PC-3 (cell line): ENCODE measurements at regions not wholly inside any gene's neighbourhood (a gene's known extent, or its start where the extent isn't known, plus 50 kb on each side); places are given as distances from the start of the nearest gene placed in this dataset.

Source experiments
- ATAC-seq: fragments of 200-7000 bp; cut with Tn5 transposase; 2 replicates; pipeline ENCODE4 v1.9.1; 2020; ENCODE audit warnings: mild to moderate bottlenecking, moderate library complexity
- BruUV-seq: library from RNA; stranded (reverse); fragments of 400-500 nt; replicated peaks from 2 replicates; lab custom pipeline; 2021; lab: Mats Ljungman, UMichigan
- CTCF ChIA-PET: fragments of 300-600 bp; sonication (Branson Sonifier 250); formaldehyde crosslinking; loops from one replicate; lab custom pipeline; 2022; ENCODE audit warnings: antibody characterized with exemption; lab: Charles Lee
- POLR2A ChIA-PET: fragments of 300-600 bp; sonication (Branson Sonifier 250); formaldehyde crosslinking; loops from one replicate; lab custom pipeline; 2022; ENCODE audit warnings: antibody characterized with exemption; ENCODE audit not compliant: unreplicated experiment; lab: Charles Lee
- DNase-seq: peaks from one replicate; pipeline ENCODE4 v3.0.0-alpha.2; 2015
- H2AFZ ChIP-seq: fragments of 300-600 bp; sonication (generic); 2 replicates; pipeline ENCODE4 v1.6.0; 2016; ENCODE audit warnings: antibody characterized with exemption, low read length
- H3F3A ChIP-seq: fragments of 300-600 bp; sonication (generic); one replicate; pipeline ENCODE4 v1.6.0; 2017; ENCODE audit warnings: antibody characterized with exemption, low read length, control low read depth, mild to moderate bottlenecking; ENCODE audit not compliant: unreplicated experiment
- H3K27ac ChIP-seq: fragments of 300-600 bp; sonication (generic); 2 replicates; pipeline ENCODE4 v1.5.1; 2016; ENCODE audit warnings: mild to moderate bottlenecking, low read length
- H3K27me3 ChIP-seq: fragments of 300-600 bp; sonication (generic); 2 replicates; pipeline ENCODE4 v1.6.1; 2016; ENCODE audit warnings: low read length, mixed read lengths
- H3K36me3 ChIP-seq: fragments of 300-600 bp; sonication (generic); 2 replicates; pipeline ENCODE4 v1.6.1; 2016; ENCODE audit warnings: low read depth, mixed run types, low read length, mixed read lengths
- H3K4me1 ChIP-seq: fragments of 300-600 bp; sonication (generic); 2 replicates; pipeline ENCODE4 v1.5.1; 2016; ENCODE audit warnings: low read length; ENCODE audit not compliant: insufficient read depth
- H3K4me2 ChIP-seq: fragments of 300-600 bp; sonication (generic); 2 replicates; pipeline ENCODE4 v1.6.0; 2016; ENCODE audit warnings: low read length
- H3K4me3 ChIP-seq: fragments of 300-600 bp; sonication (generic); 2 replicates; pipeline ENCODE4 v1.5.1; 2016; ENCODE audit warnings: mild to moderate bottlenecking, low read length, mixed read lengths
- H3K79me2 ChIP-seq: fragments of 300-600 bp; sonication (generic); 2 replicates; pipeline ENCODE4 v1.6.1; 2017; ENCODE audit warnings: low read length, mixed read lengths
- H3K9ac ChIP-seq: fragments of 300-600 bp; sonication (generic); 2 replicates; pipeline ENCODE4 v1.6.0; 2016; ENCODE audit warnings: mild to moderate bottlenecking, low read length
- H3K9me2 ChIP-seq: fragments of 300-600 bp; sonication (generic); replicated peaks from 2 replicates; pipeline ENCODE4 v1.6.1; 2016; ENCODE audit warnings: mixed run types, low read length, mixed read lengths
- H3K9me3 ChIP-seq: fragments of 300-600 bp; sonication (generic); 2 replicates; pipeline ENCODE4 v1.6.1; 2016; ENCODE audit warnings: low read length, mixed read lengths
- H4K20me1 ChIP-seq: fragments of 300-600 bp; sonication (generic); 2 replicates; pipeline ENCODE4 v1.6.1; 2016; ENCODE audit warnings: low read length, mixed read lengths
- CTCF ChIP-seq: fragments of 300-600 bp; sonication (generic); conservative IDR thresholded peaks from 2 replicates; pipeline ENCODE4 v1.5.1; 2017; ENCODE audit warnings: antibody characterized with exemption, low read depth, mild to moderate bottlenecking, low read length
- EZH2 ChIP-seq: fragments of 300-600 bp; sonication (generic); IDR thresholded peaks from one replicate; pipeline ENCODE4 v1.6.1; 2017; ENCODE audit warnings: antibody characterized with exemption, mild to moderate bottlenecking, low read length; ENCODE audit not compliant: unreplicated experiment
- EZH2phosphoT487 ChIP-seq: fragments of 300-600 bp; sonication (generic); IDR thresholded peaks from 2 replicates; pipeline ENCODE4 v1.6.1; 2018; ENCODE audit warnings: mild to moderate bottlenecking, antibody characterized with exemption, low read length, borderline replicate concordance
- intact Hi-C: fragments of 100-400 bp; cut with micrococcal nuclease; formaldehyde crosslinking; loops from 2 replicates; pipeline ENCODE4 v1.9.0; 2023

GRCh38 chr2:234310166-234310565 lies 186.7 kb downstream of the ARL4C start:
- no peak overlapping the region for H3K27ac ChIP-seq
- DNase-seq: no peak
- TF ChIP-seq CTCF (no peak), EZH2 (no peak), EZH2phosphoT487 (no peak)
- H3K4me1 ChIP-seq: peaks cover 31% of the 10 kb centered on the region
- no peak overlapping the region for H2AFZ ChIP-seq
- H3K36me3 ChIP-seq: no peaks in the 10 kb centered on the region
- no peaks in the 10 kb centered on the region for H3F3A ChIP-seq
- H3K4me3 ChIP-seq: no peak overlapping the region
- H3K27me3 ChIP-seq: no peaks in the 10 kb centered on the region
- BruUV-seq: no TSS peak
- H3K4me2 ChIP-seq: no peak overlapping the region
- H3K9me2 ChIP-seq: no peaks in the 10 kb centered on the region
- no peaks in the 10 kb centered on the region for H3K79me2 ChIP-seq
- H3K9ac ChIP-seq: no peak overlapping the region
- ATAC-seq: no peak
- no peaks in the 10 kb centered on the region for H3K9me3 ChIP-seq
- intact Hi-C loops: no loop called here
- POLR2A ChIA-PET: no interaction called here
- CTCF ChIA-PET: no interaction called here
- H4K20me1 ChIP-seq: no peaks in the 10 kb centered on the region

DNA sequence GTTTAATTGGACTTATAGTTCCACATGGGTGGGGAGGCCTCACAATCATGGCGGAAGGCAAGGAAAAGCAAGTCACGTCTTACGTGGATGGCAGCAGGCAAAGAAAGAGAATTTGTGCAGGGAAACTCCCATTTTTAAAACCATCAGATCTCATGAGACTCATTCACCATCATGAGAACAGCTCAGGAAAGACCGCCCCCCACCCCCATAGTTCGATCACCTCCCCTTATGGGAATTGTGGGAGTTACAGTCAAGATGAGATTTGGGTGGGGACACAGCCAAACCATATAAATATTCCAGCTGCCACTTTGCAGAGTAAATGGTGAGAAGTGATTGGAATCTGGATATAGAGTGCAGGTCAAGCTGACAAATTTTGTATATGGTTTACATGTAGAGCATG lies 187.4 kb downstream of the ARL4C start:
- peak overlapping the region; percentile 66; the same call in 1 of the 2 replicates for H3K4me2 ChIP-seq
- H3K27ac ChIP-seq: peak overlapping the region; percentile 98

More for the DNA sequence above, 187.4 kb downstream of the ARL4C start:
- ATAC-seq: no peak
- no peak for TF ChIP-seq EZH2
- TF ChIP-seq CTCF: no peak
- no peak for TF ChIP-seq EZH2phosphoT487
- CTCF ChIA-PET: no interaction called here
- no peaks in the 10 kb centered on the region for H3K27me3 ChIP-seq
- no peaks in the 10 kb centered on the region for H3F3A ChIP-seq
- H3K4me3 ChIP-seq: no peak overlapping the region
- H3K36me3 ChIP-seq: no peaks in the 10 kb centered on the region
- no TSS peak for BruUV-seq
- 0 out of 2 replicates have a peak overlapping the region, but pooled peaks have one; percentile 25 for H2AFZ ChIP-seq
- no peaks in the 10 kb centered on the region for H3K9me3 ChIP-seq
- intact Hi-C loops: loop anchor here (2.0 to 5.0 kb wide), 4 partner anchors 53 to 193 kb away; no protein-coding TSS in a partner anchor
- H3K9me2 ChIP-seq: no peaks in the 10 kb centered on the region
- no peaks in the 10 kb centered on the region for H3K79me2 ChIP-seq
- DNase-seq: no peak
- POLR2A ChIA-PET: interaction anchor here (0.9 to 1.1 kb wide), 2 partner anchors 54 to 59 kb away, joined by 3 to 5 read pairs; no protein-coding TSS in a partner anchor
- H4K20me1 ChIP-seq: no peaks in the 10 kb centered on the region
- peak overlapping the region; percentile 86 for H3K9ac ChIP-seq
- H3K4me1 ChIP-seq: peaks cover 38% of the 10 kb centered on the region
